ENCODE measurements at regions not wholly inside any gene's neighbourhood (a gene's known extent, or its start where the extent isn't known, plus 50 kb on each side); places are given as distances from the start of the nearest gene placed in this dataset.
"Not testable (repeated sequence)": the region's sequence is repeated elsewhere in the genome, so short reads cannot be mapped to it uniquely, and the experiment has no call there.

DNA sequence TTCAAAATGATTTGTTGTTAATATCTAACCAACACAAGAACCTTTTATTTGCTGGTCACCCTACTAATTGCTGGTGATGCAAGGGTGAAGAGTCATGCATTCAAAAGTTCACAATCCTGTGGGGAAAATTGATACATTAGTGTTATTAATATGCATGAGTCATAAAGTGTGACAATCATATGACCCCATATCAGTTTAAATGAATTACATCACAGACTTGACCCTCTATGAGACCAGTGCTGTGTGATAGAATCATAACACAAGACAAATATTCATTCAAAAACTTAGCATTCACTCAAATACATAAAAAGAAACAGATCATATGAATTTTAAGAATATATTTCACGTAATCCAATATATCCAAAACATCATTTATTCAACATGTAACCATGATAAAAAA lies 304.6 kb upstream of the CDH12 start:
- Mint-ChIP-seq H3K4me3 (no peak overlapping the region), H3K4me1 (no peaks in the 10 kb centered on the region)

DNA sequence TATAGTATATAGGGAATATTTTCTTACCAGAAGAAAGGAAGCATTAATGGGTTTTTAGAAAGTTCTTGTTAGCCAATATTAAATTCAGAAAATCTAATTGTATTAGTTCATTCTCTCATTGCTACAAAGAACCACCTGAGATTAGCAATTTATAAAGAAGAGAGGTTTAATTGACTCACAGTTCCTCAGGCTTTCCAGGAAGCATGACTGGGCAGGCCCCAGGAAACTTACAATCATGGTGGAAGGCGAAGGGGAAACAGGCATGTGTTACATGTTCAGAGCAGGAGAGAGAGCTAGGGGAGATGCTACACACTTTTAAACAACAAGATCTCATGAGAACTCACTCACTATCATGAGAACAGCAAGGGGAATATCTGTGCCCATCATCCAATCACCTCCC lies 304.0 kb upstream of the CDH12 start:
- Mint-ChIP-seq H3K4me1 (no peaks in the 10 kb centered on the region), H3K9me3 (peaks cover 0 to 3% (median 0%) of the 10 kb centered on the region in 7 donors), H3K36me3 (no peaks in the 10 kb centered on the region), H3K27me3 (peaks cover 0 to 4% (median 0%) of the 10 kb centered on the region in 3 donors), H3K4me3 (no peak overlapping the region), H3K27ac (no peak overlapping the region)
- DNase-seq (no peak), ATAC-seq (ENCODE audit: low read depth in 2 of 2) (no peak)

More for the DNA sequence above, 304.6 kb upstream of the CDH12 start:
- DNase-seq, result no peak
- no peak overlapping the region for H3K27ac Mint-ChIP-seq
- H3K36me3 Mint-ChIP-seq, result no peaks in the 10 kb centered on the region
- peaks cover 0 to 3% (median 0%) of the 10 kb centered on the region in 7 donors for H3K9me3 Mint-ChIP-seq
- ATAC-seq (ENCODE audit: low read depth in 2 of 2), result no peak
- H3K27me3 Mint-ChIP-seq, result peaks cover 0 to 4% (median 0%) of the 10 kb centered on the region in 3 donors

DNA sequence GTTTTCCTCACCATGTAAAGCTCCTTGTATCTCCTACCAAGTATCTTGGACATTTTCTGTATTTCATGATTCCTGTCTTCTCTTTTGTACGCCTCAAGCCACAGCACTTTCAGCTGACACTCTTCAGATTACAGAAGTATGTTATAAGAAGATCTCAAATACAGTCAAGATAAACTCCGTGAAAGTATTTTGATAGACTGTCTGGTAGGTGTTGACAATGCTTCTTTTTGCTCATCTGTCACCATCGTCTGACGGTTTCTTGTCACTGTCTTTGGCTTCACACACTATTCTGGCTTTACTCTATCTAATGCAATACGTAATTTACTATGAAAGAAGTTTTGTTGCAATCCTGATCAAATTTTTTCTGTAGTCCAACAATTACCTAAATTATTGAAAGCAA lies 294.5 kb upstream of the CDH12 start:
- H3K4me1 Mint-ChIP-seq, result no peaks in the 10 kb centered on the region
- H3K27me3 Mint-ChIP-seq, result peaks cover 14 to 20% (median 18%) of the 10 kb centered on the region in 3 donors
- no peak overlapping the region for H3K27ac Mint-ChIP-seq
- peaks cover 0 to 7% of the 10 kb centered on the region in 2 donors for H3K36me3 Mint-ChIP-seq
- peaks cover 0 to 8% (median 0%) of the 10 kb centered on the region in 7 donors for H3K9me3 Mint-ChIP-seq
- ATAC-seq (ENCODE audit: low read depth in 2 of 2), result no peak
- no peak for DNase-seq
- no peak overlapping the region for H3K4me3 Mint-ChIP-seq

DNA sequence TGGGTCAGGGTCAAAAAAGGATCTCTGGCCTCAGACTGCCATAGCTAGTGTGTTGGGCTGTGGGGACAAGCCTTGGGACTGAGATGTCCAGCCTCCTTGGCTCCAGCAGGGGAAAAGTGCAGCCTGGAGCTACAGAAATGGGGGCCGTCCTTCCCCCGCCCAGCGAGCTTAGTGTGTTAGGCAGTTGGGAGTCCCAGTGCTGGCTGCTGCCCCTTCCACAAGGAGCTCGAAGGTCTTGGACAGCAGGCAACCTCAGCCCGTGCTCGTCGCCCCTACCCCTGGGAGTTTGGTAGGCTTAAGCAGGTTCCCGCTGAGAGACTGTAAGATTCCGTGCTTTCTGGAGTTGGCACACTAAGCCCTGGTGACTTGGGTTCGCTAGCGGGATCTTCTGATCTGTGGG lies 293.0 kb upstream of the CDH12 start:
- H3K4me3 Mint-ChIP-seq, result no peak overlapping the region
- H3K9me3 Mint-ChIP-seq, result peaks cover 0 to 8% (median 0%) of the 10 kb centered on the region in 7 donors
- DNase-seq, result no peak
- H3K4me1 Mint-ChIP-seq, result no peaks in the 10 kb centered on the region
- ATAC-seq (ENCODE audit: low read depth in 2 of 2), result no peak
- H3K27me3 Mint-ChIP-seq, result peaks cover 14 to 20% (median 18%) of the 10 kb centered on the region in 3 donors
- H3K27ac Mint-ChIP-seq, result no peak overlapping the region
- peaks cover 0 to 7% of the 10 kb centered on the region in 2 donors for H3K36me3 Mint-ChIP-seq

DNA sequence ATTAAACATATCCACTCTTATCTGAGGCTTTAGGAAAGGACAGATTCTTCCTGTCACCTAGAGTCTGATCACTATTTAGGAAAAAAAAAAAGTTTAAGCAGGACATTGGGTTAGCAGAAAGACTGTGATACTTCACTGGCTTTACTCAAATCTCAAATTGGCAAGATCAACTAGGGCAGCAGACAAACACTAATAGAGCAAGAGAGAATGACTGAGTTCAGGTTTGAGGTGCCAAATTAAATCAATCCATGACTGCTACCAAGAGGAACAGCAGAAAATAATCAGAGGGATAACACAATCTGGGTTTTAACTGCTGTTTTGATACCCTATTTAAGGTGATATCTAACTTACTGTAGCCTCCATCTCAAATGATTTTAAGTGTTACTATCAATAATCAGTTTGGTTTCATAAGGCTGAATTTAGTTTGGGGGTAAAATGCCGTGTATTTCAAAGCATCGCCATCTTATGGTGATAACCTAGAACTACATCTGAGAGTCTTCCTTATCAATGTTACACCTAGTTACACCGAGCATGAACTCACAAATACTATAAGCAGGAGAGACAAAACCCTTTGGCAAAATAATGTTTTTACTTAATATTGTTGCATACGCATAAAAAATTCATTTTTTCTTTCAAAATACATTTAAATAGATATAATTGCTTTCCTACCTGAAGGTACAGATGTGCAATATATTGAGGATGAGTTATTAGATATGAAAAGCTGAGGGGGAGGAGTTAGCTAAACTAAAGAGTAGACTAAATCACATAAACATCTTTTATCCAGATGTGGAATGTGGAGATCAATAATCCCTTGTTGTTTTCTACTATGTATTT lies 286.4 kb upstream of the CDH12 start:
- no peaks in the 10 kb centered on the region for H3K36me3 Mint-ChIP-seq
- no peak overlapping the region for H3K4me3 Mint-ChIP-seq

DNA sequence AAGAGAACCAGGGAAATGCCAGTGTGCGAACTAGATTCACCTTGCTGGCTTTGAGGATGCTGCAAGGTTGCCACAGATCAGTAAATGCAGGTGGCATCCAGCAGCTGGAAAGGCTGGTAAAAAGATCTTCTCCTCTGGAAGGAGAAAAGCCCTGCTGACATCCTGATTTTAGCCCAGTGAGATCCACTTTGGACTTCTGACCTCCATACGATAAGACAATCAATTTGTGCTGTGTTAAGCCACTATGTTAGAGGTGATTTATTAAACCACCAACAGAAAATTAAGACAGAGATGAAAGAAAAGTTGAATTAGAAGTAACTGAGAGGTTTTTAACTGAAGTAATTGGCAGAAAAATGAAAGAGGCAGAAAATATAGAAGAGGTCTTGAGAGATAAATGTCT lies 283.8 kb upstream of the CDH12 start:
- Mint-ChIP-seq H3K36me3 (no peaks in the 10 kb centered on the region), H3K4me1 (no peaks in the 10 kb centered on the region), H3K27ac (peak overlapping the region in 1 of 6 donors; percentile 21), H3K9me3 (no peaks in the 10 kb centered on the region), H3K27me3 (no peaks in the 10 kb centered on the region), H3K4me3 (no peak overlapping the region)
- no peak for ATAC-seq (ENCODE audit: low read depth in 2 of 2)
- DNase-seq, result no peak

More for the DNA sequence above, 286.4 kb upstream of the CDH12 start:
- ATAC-seq (ENCODE audit: low read depth in 2 of 2) (peak in 1 of 2 donors; percentile 32), DNase-seq (peak; percentile 5)
- Mint-ChIP-seq H3K9me3 (no peaks in the 10 kb centered on the region), H3K27ac (no peak overlapping the region), H3K27me3 (peaks cover 0 to 5% (median 0%) of the 10 kb centered on the region in 3 donors), H3K4me1 (no peaks in the 10 kb centered on the region)

DNA sequence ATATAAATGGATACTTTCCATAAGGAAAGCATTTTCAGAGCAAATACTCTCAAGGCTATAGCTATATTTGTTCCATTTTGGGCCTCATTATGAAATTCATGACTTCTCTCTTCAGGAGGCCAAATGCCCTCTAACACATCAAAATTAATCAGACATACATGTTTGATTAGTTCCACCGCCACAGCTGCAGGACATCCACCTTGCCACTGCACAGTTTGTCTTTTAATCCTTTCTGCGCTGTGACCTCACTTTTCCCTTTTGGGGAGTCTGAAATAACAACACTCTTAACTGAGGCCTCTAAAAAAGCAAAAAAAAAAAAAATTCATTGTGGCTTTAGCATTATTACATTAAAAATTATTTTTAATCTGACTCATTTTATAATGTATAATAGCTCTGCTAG lies 279.1 kb upstream of the CDH12 start:
- Mint-ChIP-seq H3K27me3 (no peaks in the 10 kb centered on the region), H3K27ac (no peak overlapping the region), H3K4me3 (no peak overlapping the region), H3K4me1 (no peaks in the 10 kb centered on the region), H3K9me3 (peaks cover 0 to 6% (median 3%) of the 10 kb centered on the region in 7 donors), H3K36me3 (no peaks in the 10 kb centered on the region)
- ATAC-seq (ENCODE audit: low read depth in 2 of 2) (no peak), DNase-seq (no peak)

DNA sequence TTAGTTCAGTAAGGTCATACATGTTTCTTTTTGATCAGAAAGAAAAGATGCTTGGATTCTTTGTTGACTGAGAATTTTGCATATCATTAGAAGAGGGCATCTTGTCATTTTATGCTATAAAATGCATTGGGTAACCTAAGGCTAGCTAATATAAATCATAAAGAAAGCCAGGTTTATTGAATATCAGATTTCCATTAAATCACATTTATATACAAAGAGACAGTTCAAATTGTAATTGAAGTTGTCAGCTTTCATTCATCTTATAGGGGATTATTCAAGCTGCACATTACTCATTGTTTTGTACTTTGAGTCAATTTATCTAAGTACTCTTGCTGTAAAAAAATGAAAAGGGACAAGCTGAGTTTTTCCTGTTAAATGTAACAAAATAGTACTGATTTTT lies 259.1 kb upstream of the CDH12 start:
- no peak for ATAC-seq (ENCODE audit: low read depth in 2 of 2)

DNA sequence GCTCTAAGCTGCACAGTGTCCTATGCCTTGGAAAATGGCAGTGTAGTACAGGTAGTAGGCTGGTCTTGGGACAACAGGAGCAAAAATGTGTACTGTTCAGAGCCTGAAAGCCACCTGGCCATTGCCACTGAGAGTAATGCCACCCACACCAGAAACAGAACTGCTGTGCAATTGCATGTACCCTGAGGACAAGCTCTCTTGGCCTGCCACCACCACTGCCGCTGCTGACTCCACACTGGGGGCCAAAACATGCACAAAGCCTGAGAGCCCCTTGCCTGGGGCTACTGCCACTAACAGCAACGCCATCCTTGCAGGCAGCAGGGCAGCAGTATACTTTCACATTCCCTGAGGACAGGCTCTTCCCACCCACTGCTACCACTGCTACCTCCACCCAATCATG lies 251.9 kb upstream of the CDH12 start:
- H3K27ac Mint-ChIP-seq, result no peak overlapping the region
- H3K36me3 Mint-ChIP-seq, result peaks cover 0 to 8% of the 10 kb centered on the region in 2 donors
- peaks cover 0 to 12% (median 8%) of the 10 kb centered on the region in 3 donors for H3K27me3 Mint-ChIP-seq
- H3K4me1 Mint-ChIP-seq, result peaks cover 0 to 2% (median 0%) of the 10 kb centered on the region in 3 donors
- peaks cover 0 to 13% (median 9%) of the 10 kb centered on the region in 7 donors for H3K9me3 Mint-ChIP-seq
- ATAC-seq (ENCODE audit: low read depth in 2 of 2) (no peak), DNase-seq (no peak)
- H3K4me3 Mint-ChIP-seq, result no peak overlapping the region

More for the DNA sequence above, 259.1 kb upstream of the CDH12 start:
- DNase-seq, result no peak
- Mint-ChIP-seq H3K9me3 (no peaks in the 10 kb centered on the region), H3K4me1 (no peaks in the 10 kb centered on the region), H3K27me3 (no peaks in the 10 kb centered on the region), H3K36me3 (no peaks in the 10 kb centered on the region), H3K4me3 (no peak overlapping the region), H3K27ac (peak overlapping the region in 1 of 6 donors; percentile 39)

DNA sequence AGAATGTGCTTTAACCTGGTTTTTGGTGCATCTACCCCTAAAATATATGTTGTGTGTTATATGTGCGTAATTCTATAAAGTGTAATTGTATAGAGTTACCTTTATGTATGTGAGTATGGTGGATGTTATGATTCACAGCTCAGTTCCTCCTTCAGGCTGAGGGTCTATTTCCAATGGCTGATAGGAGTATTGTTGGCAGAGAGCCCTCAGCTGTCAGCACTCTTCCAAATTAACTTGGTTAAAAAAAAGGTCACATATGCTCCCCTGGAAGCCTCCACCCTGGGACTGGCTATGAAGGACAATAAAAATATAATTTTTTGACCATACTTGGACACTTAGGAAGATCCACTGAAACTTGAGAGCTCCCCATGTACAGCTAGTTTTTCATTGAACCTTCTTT lies 250.4 kb upstream of the CDH12 start:
- Mint-ChIP-seq H3K27ac (no peak overlapping the region), H3K9me3 (peaks cover 0 to 13% (median 10%) of the 10 kb centered on the region in 7 donors), H3K36me3 (peaks cover 0 to 8% of the 10 kb centered on the region in 2 donors), H3K27me3 (peaks cover 0 to 12% (median 8%) of the 10 kb centered on the region in 3 donors), H3K4me3 (no peak overlapping the region), H3K4me1 (peaks cover 0 to 2% (median 0%) of the 10 kb centered on the region in 3 donors)
- ATAC-seq (ENCODE audit: low read depth in 2 of 2) (no peak), DNase-seq (no peak)

DNA sequence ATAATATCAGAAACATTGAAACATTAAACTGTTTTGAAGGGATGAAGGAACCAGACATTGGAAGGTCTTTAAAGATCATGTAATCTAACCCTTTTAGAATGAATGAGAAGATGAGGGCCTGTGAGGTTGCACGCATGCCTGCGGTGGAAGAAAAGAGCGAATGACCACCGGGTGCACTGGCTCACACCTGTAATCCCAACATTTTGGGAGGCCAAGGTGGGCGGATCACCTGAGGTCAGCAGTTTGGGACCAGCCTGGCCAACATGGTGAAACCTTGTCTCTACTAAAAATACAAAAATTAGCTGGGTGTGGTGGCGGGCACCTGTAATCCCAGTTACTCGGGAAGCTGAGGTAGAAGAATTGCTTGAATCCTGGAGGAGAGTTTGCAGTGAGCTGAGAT lies 242.3 kb upstream of the CDH12 start:
- H3K36me3 Mint-ChIP-seq; H3K4me1 Mint-ChIP-seq; H3K4me3 Mint-ChIP-seq; H3K27me3 Mint-ChIP-seq; H3K27ac Mint-ChIP-seq; ATAC-seq (ENCODE audit: low read depth in 2 of 2); H3K9me3 Mint-ChIP-seq; DNase-seq: not testable (repeated sequence)

DNA sequence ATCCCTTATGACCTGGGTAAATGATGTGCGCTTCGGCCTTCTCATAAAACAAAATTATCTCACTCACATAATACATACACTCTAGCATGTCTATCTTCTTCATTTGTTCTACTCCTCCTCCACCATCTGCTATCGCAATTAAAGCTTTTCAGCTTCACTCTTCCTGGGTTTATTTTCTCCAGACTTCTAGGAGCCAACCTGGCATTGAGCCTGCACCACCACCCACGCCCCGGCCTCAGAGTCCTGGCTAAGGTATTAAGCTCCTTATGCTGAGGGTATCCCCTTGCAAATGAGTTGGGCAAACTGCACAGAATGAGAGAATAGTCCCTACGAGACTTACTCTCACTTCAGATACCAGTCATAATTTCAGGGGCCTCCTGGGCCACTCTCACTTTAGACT lies 236.1 kb upstream of the CDH12 start:
- Mint-ChIP-seq H3K9me3 (peaks cover 0 to 2% (median 0%) of the 10 kb centered on the region in 7 donors), H3K27ac (peak overlapping the region in 1 of 6 donors; percentile 33), H3K4me1 (peaks cover 4 to 6% (median 5%) of the 10 kb centered on the region in 3 donors), H3K4me3 (no peak overlapping the region), H3K27me3 (no peaks in the 10 kb centered on the region), H3K36me3 (no peaks in the 10 kb centered on the region)
- ATAC-seq (ENCODE audit: low read depth in 2 of 2) (no peak), DNase-seq (no peak)

DNA sequence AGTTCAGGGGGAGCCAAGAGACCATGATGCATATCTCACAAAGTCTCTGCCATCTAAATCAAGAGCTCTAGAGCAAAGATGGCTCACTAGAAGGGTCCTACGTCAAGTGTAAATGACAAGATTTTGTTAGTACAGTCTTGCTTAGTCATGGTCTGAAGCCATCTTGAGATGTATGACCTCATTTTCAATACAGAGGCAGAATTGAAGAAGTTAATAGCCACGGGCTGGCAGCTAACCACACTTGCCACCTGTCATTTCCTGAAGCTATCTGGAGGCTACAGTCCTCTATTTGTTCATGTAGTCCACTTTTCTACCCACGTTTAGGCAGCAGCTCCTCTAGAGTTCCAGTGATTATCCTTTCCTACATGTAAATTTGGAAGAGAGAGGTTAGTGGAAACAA lies 231.7 kb upstream of the CDH12 start:
- no peaks in the 10 kb centered on the region for H3K36me3 Mint-ChIP-seq
- no peak overlapping the region for H3K27ac Mint-ChIP-seq
- peaks cover 0 to 4% (median 0%) of the 10 kb centered on the region in 7 donors for H3K9me3 Mint-ChIP-seq
- peak; percentile 89 to 98 for ATAC-seq (ENCODE audit: low read depth in 2 of 2)
- H3K27me3 Mint-ChIP-seq, result no peaks in the 10 kb centered on the region
- H3K4me3 Mint-ChIP-seq, result no peak overlapping the region
- peak; percentile 16 for DNase-seq
- peaks cover 4 to 6% (median 5%) of the 10 kb centered on the region in 3 donors for H3K4me1 Mint-ChIP-seq

DNA sequence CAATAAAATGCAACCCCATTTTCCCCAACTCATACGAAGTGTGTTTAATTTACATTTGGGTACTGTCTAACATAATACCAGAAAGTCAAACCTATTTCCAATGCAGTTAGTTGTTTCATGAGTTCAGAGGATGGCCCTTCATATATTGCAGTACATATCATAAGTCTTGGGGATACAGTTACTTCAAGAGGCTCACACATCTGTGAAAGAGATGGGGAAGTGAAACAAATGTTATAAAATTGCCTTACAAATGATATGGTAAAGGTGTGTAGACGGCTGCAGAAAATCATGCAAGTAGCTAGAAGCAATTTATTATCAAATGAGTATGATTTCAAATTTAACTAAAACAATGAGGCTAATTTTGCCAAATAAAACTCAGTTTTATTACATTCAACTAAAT lies 219.0 kb upstream of the CDH12 start:
- Mint-ChIP-seq H3K4me3 (peak overlapping the region in 3 of 8 donors; percentile 17 to 52 (median 20)), H3K9me3 (no peaks in the 10 kb centered on the region), H3K4me1 (peaks cover 8 to 11% (median 11%) of the 10 kb centered on the region in 3 donors), H3K27me3 (no peaks in the 10 kb centered on the region), H3K36me3 (no peaks in the 10 kb centered on the region), H3K27ac (peak overlapping the region in 2 of 6 donors; percentile 29 to 87)
- ATAC-seq (ENCODE audit: low read depth in 2 of 2) (peak; percentile 91 to 97), DNase-seq (peak; percentile 19)
